ENCODE measurements at regions not wholly inside any gene's neighbourhood (a gene's known extent, or its start where the extent isn't known, plus 50 kb on each side); places are given as distances from the start of the nearest gene placed in this dataset.

- TF ChIP-seq CTCF (IDR thresholded peaks at IDR 0.05) (no peak), POLR2AphosphoS5 (IDR thresholded peaks at IDR 0.05) (no peak), POLR2A (IDR thresholded peaks at IDR 0.05) (no peak)
- intact Hi-C loops (cut with DNase I) = no loop called here
Measured at GRCh38 chr12:28824193-28824846, 324.8 kb upstream of the FAR2 start.

GRCh38 chr12:28824849-28825248 is 324.2 kb upstream of the FAR2 start:
- Histone ChIP-seq H3K27me3 (replicated peaks; ENCODE audit: insufficient read depth) (no peaks in the 10 kb centered on the region), H3K27ac (no peak overlapping the region), H3K4me3 (no peak overlapping the region), H3K36me3 (no peaks in the 10 kb centered on the region), H3K9me3 (no peaks in the 10 kb centered on the region), H3K4me1 (replicated peaks) (no peaks in the 10 kb centered on the region)
- intact Hi-C loops (cut with DNase I) = no loop called here
- TF ChIP-seq POLR2AphosphoS5 (IDR thresholded peaks at IDR 0.05) = no peak
- no peak for TF ChIP-seq CTCF (IDR thresholded peaks at IDR 0.05)
- TF ChIP-seq POLR2A (IDR thresholded peaks at IDR 0.05) = no peak
- DNase-seq (ENCODE audit: low spot score) = no peak

More at GRCh38 chr12:28824193-28824846, 324.8 kb upstream of the FAR2 start:
- 81% methylated on average over 2 of the region's 2 CpGs for WGBS
- H3K4me3 ChIP-seq = no peak overlapping the region
- H3K36me3 ChIP-seq = no peaks in the 10 kb centered on the region
- DNase-seq (ENCODE audit: low spot score) = no peak
- H3K9me3 ChIP-seq = no peaks in the 10 kb centered on the region
- H3K27me3 ChIP-seq (replicated peaks; ENCODE audit: insufficient read depth) = no peaks in the 10 kb centered on the region
- no peak overlapping the region for H3K27ac ChIP-seq
- H3K4me1 ChIP-seq (replicated peaks) = no peaks in the 10 kb centered on the region

DNA sequence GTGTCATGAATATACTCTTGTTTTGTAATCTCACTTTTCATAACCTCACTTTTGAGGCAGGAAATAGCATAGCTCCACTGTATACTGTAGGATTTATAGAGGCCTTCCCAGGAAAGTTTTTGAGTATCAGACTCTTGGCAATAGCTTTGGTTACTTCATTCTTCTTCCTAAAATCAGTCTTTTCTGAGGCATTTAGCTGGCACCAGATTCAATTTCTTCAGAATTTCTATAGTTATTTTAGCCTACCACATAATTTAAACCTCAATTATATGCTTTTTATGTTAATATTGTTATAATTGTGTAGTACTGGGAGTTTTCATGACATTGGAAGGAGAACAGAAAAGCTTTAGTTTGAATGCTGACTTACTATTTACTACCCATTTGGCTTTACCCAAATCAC is 322.3 kb upstream of the FAR2 start:
- Histone ChIP-seq H3K36me3 (no peaks in the 10 kb centered on the region), H3K27me3 (replicated peaks; ENCODE audit: insufficient read depth) (no peaks in the 10 kb centered on the region), H3K4me1 (replicated peaks) (no peaks in the 10 kb centered on the region), H3K9me3 (no peaks in the 10 kb centered on the region), H3K27ac (no peak overlapping the region), H3K4me3 (no peak overlapping the region)
- TF ChIP-seq CTCF (IDR thresholded peaks at IDR 0.05) = no peak
- no peak for TF ChIP-seq POLR2AphosphoS5 (IDR thresholded peaks at IDR 0.05)
- no peak for TF ChIP-seq POLR2A (IDR thresholded peaks at IDR 0.05)
- intact Hi-C loops (cut with DNase I) = no loop called here
- DNase-seq (ENCODE audit: low spot score) = no peak

- Histone ChIP-seq H3K27me3 (replicated peaks; ENCODE audit: insufficient read depth) (no peaks in the 10 kb centered on the region), H3K36me3 (no peaks in the 10 kb centered on the region), H3K4me1 (replicated peaks) (no peaks in the 10 kb centered on the region), H3K27ac (no peak overlapping the region), H3K4me3 (no peak overlapping the region), H3K9me3 (no peaks in the 10 kb centered on the region)
- DNase-seq (ENCODE audit: low spot score) = no peak
- TF ChIP-seq CTCF (IDR thresholded peaks at IDR 0.05) = no peak
- no peak for TF ChIP-seq POLR2AphosphoS5 (IDR thresholded peaks at IDR 0.05)
- TF ChIP-seq POLR2A (IDR thresholded peaks at IDR 0.05) = no peak
- WGBS = 9% methylated on average over 3 of the region's 3 CpGs
- intact Hi-C loops (cut with DNase I) = no loop called here
Measured at GRCh38 chr12:28827861-28828260, 321.2 kb upstream of the FAR2 start.

- no peaks in the 10 kb centered on the region for H3K9me3 ChIP-seq
- H3K27me3 ChIP-seq (replicated peaks; ENCODE audit: insufficient read depth) = no peaks in the 10 kb centered on the region
- 80% methylated on average over 2 of the region's 2 CpGs for WGBS
- H3K4me1 ChIP-seq (replicated peaks) = no peaks in the 10 kb centered on the region
- no peak overlapping the region for H3K27ac ChIP-seq
- no peak overlapping the region for H3K4me3 ChIP-seq
- intact Hi-C loops (cut with DNase I) = no loop called here
- no peaks in the 10 kb centered on the region for H3K36me3 ChIP-seq
- TF ChIP-seq CTCF (IDR thresholded peaks at IDR 0.05) = no peak
- no peak for TF ChIP-seq POLR2A (IDR thresholded peaks at IDR 0.05)
- TF ChIP-seq POLR2AphosphoS5 (IDR thresholded peaks at IDR 0.05) = no peak
- no peak for DNase-seq (ENCODE audit: low spot score)
Measured at GRCh38 chr12:28828318-28828717, 320.8 kb upstream of the FAR2 start.

Measured in prostate gland (tissue), 2 donors.